IMR-90 (cell line): ENCODE measurements at regions not wholly inside any gene's neighbourhood (a gene's known extent, or its start where the extent isn't known, plus 50 kb on each side); places are given as distances from the start of the nearest gene placed in this dataset.

Experiments used
- ATAC-seq: fragments of 200-7000 bp; cut with Tn5 transposase; 2 replicates; pipeline ENCODE4 v1.9.1; 2020; ENCODE audit warnings: low read depth, mild to moderate bottlenecking, moderate library complexity
- BruUV-seq: library from RNA; stranded (reverse); fragments of 400-500 nt; replicated peaks from 2 replicates; lab custom pipeline; 2021; lab: Mats Ljungman, UMichigan
- CTCF ChIA-PET: fragments of 300-600 bp; formaldehyde crosslinking; extraction: SDS; loops from one replicate; lab custom pipeline; 2021; ENCODE audit warnings: antibody characterized with exemption; lab: Yijun Ruan, JAX
- POLR2A ChIA-PET: fragments of 300-600 bp; sonication (Branson Sonifier 250); formaldehyde crosslinking; loops from one replicate; lab custom pipeline; 2022; ENCODE audit warnings: antibody characterized with exemption; ENCODE audit not compliant: unreplicated experiment; lab: Charles Lee
- DNase-seq: peaks from one replicate; pipeline ENCODE4 v3.0.0; 2013
- H2AFZ ChIP-seq: replicated peaks from 2 replicates; pipeline ENCODE3; 2013; ENCODE audit warnings: low read length, mild to moderate bottlenecking; ENCODE audit not compliant: poor library complexity
- H2AK5ac ChIP-seq: 2 replicates; pipeline ENCODE4 v1.6.1; 2013; ENCODE audit warnings: low read depth, low read length, inconsistent platforms
- H2AK9ac ChIP-seq: replicated peaks from 2 replicates; pipeline ENCODE3; 2013; ENCODE audit warnings: mild to moderate bottlenecking, low read depth, low read length, moderate library complexity; ENCODE audit not compliant: poor library complexity
- H2BK120ac ChIP-seq: 2 replicates; pipeline ENCODE4 v1.6.1; 2013; ENCODE audit warnings: low read depth, low read length, inconsistent platforms
- H2BK15ac ChIP-seq: 3 replicates; pipeline ENCODE4 v1.6.1; 2013; ENCODE audit warnings: low read depth, low read length, inconsistent platforms
- H2BK20ac ChIP-seq: 2 replicates; pipeline ENCODE4 v1.6.1; 2013; ENCODE audit warnings: low read depth, mild to moderate bottlenecking, inconsistent platforms, low read length, moderate library complexity
- H2BK5ac ChIP-seq: 2 replicates; pipeline ENCODE4 v1.6.1; 2013; ENCODE audit warnings: mild to moderate bottlenecking, low read depth, low read length, inconsistent platforms; ENCODE audit not compliant: poor library complexity, severe bottlenecking
- H3K14ac ChIP-seq: replicated peaks from 2 replicates; pipeline ENCODE4 v1.6.1; 2013; ENCODE audit warnings: low read depth, low read length, inconsistent platforms
- H3K18ac ChIP-seq: 2 replicates; pipeline ENCODE4 v1.6.1; 2013; ENCODE audit warnings: low read depth, low read length, control low read depth
- H3K23ac ChIP-seq: 2 replicates; pipeline ENCODE4 v1.6.1; 2013; ENCODE audit warnings: low read depth, low read length, inconsistent platforms
- H3K27ac ChIP-seq: 2 replicates; pipeline ENCODE4 v1.5.1; 2013; ENCODE audit warnings: mild to moderate bottlenecking, control low read depth, low read length; ENCODE audit not compliant: insufficient read depth
- H3K27me3 ChIP-seq: 2 replicates; pipeline ENCODE4 v1.6.1; 2013; ENCODE audit warnings: low read length; ENCODE audit not compliant: control insufficient read depth, insufficient read depth
- H3K36me3 ChIP-seq: 2 replicates; pipeline ENCODE4 v1.6.1; 2013; ENCODE audit warnings: low read length, mixed read lengths; ENCODE audit not compliant: control insufficient read depth, insufficient read depth
- H3K4ac ChIP-seq: 2 replicates; pipeline ENCODE4 v1.6.1; 2013; ENCODE audit warnings: low read depth, low read length, inconsistent platforms
- H3K4me1 ChIP-seq: 2 replicates; pipeline ENCODE4 v1.6.1; 2013; ENCODE audit warnings: low read length, mixed read lengths; ENCODE audit not compliant: control insufficient read depth, insufficient read depth
- H3K4me2 ChIP-seq: 2 replicates; pipeline ENCODE4 v1.6.1; 2013; ENCODE audit warnings: low read depth, mild to moderate bottlenecking, control low read depth, low read length, moderate library complexity
- H3K4me3 ChIP-seq: 2 replicates; pipeline ENCODE4 v1.5.1; 2013; ENCODE audit warnings: low read depth, mild to moderate bottlenecking, control low read depth, low read length, moderate library complexity; ENCODE audit not compliant: insufficient read depth
- H3K56ac ChIP-seq: 2 replicates; pipeline ENCODE4 v1.6.1; 2013; ENCODE audit warnings: low read length, inconsistent platforms; ENCODE audit not compliant: insufficient read depth; ENCODE audit errors: extremely low read depth
- H3K79me1 ChIP-seq, 2 experiments: 2 replicates each; pipeline ENCODE4 v1.6.1; 2013; ENCODE audit warnings: low read length in 2 of 2, inconsistent platforms in 1 of 2, low read depth in 1 of 2
- H3K9ac ChIP-seq: 2 replicates; pipeline ENCODE4 v1.6.1; 2013; ENCODE audit warnings: low read depth, low read length, control low read depth
- H3K9me1 ChIP-seq: 2 replicates; pipeline ENCODE4 v1.6.1; 2013; ENCODE audit warnings: low read length, inconsistent platforms; ENCODE audit not compliant: insufficient read depth
- H3K9me3 ChIP-seq: 2 replicates; pipeline ENCODE4 v1.6.1; 2013; ENCODE audit warnings: low read length; ENCODE audit not compliant: control insufficient read depth, insufficient read depth
- H4K20me1 ChIP-seq: 2 replicates; pipeline ENCODE4 v1.6.1; 2013; ENCODE audit warnings: low read length, inconsistent platforms; ENCODE audit not compliant: insufficient read depth
- H4K5ac ChIP-seq: 2 replicates; pipeline ENCODE4 v1.6.1; 2013; ENCODE audit warnings: mild to moderate bottlenecking, low read depth, low read length, control low read depth
- H4K8ac ChIP-seq, 2 experiments: 2 replicates each; pipeline ENCODE4 v1.6.1; 2013; ENCODE audit warnings: low read depth in 2 of 2, low read length in 2 of 2, control low read depth in 1 of 2, inconsistent platforms in 1 of 2
- H4K91ac ChIP-seq: 2 replicates; pipeline ENCODE4 v1.6.1; 2013; ENCODE audit warnings: low read depth, low read length, inconsistent platforms; ENCODE audit not compliant: insufficient read depth
- BHLHE40 ChIP-seq: fragments of 150-350 bp; IDR thresholded peaks from 2 replicates; pipeline ENCODE4 v1.6.1; 2016; ENCODE audit warnings: mild to moderate bottlenecking, low read depth, low read length
- CEBPB ChIP-seq: IDR thresholded peaks from 2 replicates; pipeline ENCODE4 v1.6.1; 2012; ENCODE audit warnings: low read depth, low read length, improper control_type of control experiment
- FOS ChIP-seq: fragments of 150-350 bp; IDR thresholded peaks from 2 replicates; pipeline ENCODE4 v1.6.1; 2016; ENCODE audit warnings: low read depth, low read length
- WGBS, 2 experiments: methylation state at CpG; one replicate each; pipeline versions ENCODE4 v1.1.5 to v1.1.7; 2013; ENCODE audit warnings: missing lambda C conversion rate in 2 of 2; ENCODE audit not compliant: insufficient read length in 1 of 2; ENCODE audit errors: extremely low coverage in 2 of 2; 5-methylcytosine and 5-hydroxymethylcytosine counted together
- dilution Hi-C: fragments of 300-500 bp; cut with HindIII; formaldehyde crosslinking; loops from one replicate; pipeline ENCODE4 v1.14.3; 2018; ENCODE audit warnings: low sequenced_read_pairs; ENCODE audit not compliant: unreplicated experiment
- in situ Hi-C: fragments of 300-500 bp; cut with MboI; formaldehyde crosslinking; loops from 3 replicates; pipeline ENCODE4 v1.14.3; 2019; ENCODE audit warnings: low sequenced_read_pairs, inconsistent platforms, mixed read lengths
- intact Hi-C: fragments of 100-400 bp; cut with micrococcal nuclease; formaldehyde crosslinking; loops from 2 replicates; pipeline ENCODE4 v1.10.0; 2022
- TF ChIP-seq, protein P1 (sequence below): fragments of 150-350 bp; IDR thresholded peaks from 2 replicates; pipeline ENCODE4 v1.6.1; 2016; ENCODE audit warnings: low read depth, mild to moderate bottlenecking, low read length, moderate library complexity, borderline replicate concordance

DNA sequence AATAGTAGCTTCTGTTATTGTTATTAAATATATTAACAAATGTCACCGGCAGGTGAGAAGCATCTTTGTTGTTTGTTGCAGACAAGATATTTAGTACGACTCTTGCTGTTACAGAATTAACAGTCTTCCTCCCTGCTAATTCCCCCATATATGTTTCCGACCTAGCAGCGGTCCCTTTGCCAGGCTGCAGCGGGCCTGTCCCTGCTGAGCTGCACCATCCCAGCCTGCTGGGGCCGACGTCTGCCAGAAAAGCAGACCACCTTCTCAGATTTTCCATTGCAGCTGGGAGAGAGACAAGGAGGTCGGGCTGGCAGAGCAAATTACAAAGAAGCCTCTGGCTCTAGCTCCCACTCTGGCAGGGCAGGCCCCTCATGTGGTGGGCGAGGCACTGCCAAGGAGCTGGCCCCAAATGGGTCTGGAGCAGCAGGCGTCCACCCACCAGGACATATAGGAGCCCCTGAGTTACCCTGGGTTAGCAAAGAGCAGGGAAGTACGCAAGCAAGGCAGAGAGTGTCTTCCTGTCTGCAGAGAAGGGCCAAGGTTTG lies 142.7 kb downstream of the FOXD2 start:
- no peak overlapping the region for H3K4me2 ChIP-seq

More for the DNA sequence above, 142.7 kb downstream of the FOXD2 start:
- no peaks in the 10 kb centered on the region for H4K20me1 ChIP-seq
- dilution Hi-C loops (no loop called here), intact Hi-C loops (no loop called here), in situ Hi-C loops (no loop called here)
- no peak overlapping the region for H4K8ac ChIP-seq
- POLR2A ChIA-PET: no interaction called here
- no peaks in the 10 kb centered on the region; the same call in 1 of the 2 replicates for H3K4me1 ChIP-seq
- H2BK20ac ChIP-seq: no peak overlapping the region
- no TSS peak for BruUV-seq
- no peak overlapping the region for H3K4me3 ChIP-seq
- peaks cover 16% of the 10 kb centered on the region for H3K27me3 ChIP-seq
- CTCF ChIA-PET: interaction anchor here (1.2 to 1.9 kb wide), 2 partner anchors 11 to 14 kb away, joined by 3 to 4 read pairs; no protein-coding TSS in a partner anchor
- H2AK9ac ChIP-seq: no peak overlapping the region
- H2AFZ ChIP-seq: peak overlapping the region; percentile 23
- H3K4ac ChIP-seq: no peak overlapping the region
- H2BK15ac ChIP-seq: no peak overlapping the region
- H3K36me3 ChIP-seq: no peaks in the 10 kb centered on the region
- H3K79me1 ChIP-seq: no peaks in the 10 kb centered on the region
- TF ChIP-seq BHLHE40 (no peak), CEBPB (no peak), FOS (no peak)
- TF ChIP-seq, protein P1, sequence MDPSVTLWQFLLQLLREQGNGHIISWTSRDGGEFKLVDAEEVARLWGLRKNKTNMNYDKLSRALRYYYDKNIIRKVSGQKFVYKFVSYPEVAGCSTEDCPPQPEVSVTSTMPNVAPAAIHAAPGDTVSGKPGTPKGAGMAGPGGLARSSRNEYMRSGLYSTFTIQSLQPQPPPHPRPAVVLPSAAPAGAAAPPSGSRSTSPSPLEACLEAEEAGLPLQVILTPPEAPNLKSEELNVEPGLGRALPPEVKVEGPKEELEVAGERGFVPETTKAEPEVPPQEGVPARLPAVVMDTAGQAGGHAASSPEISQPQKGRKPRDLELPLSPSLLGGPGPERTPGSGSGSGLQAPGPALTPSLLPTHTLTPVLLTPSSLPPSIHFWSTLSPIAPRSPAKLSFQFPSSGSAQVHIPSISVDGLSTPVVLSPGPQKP: no peak
- H3K9me3 ChIP-seq: no peaks in the 10 kb centered on the region
- no peak for DNase-seq
- no peak overlapping the region for H2AK5ac ChIP-seq
- H3K23ac ChIP-seq: no peak overlapping the region
- WGBS, 2 experiments: 13% methylated on average over 1 of the region's 11 CpGs; no CpG with 5 or more reads in 1 of the 2 experiments
- no peak overlapping the region for H3K14ac ChIP-seq
- H4K5ac ChIP-seq: no peak overlapping the region
- no peak overlapping the region for H3K9ac ChIP-seq
- H3K18ac ChIP-seq: no peak overlapping the region
- H3K9me1 ChIP-seq: no peaks in the 10 kb centered on the region; the same call in 1 of the 2 replicates
- no peak for ATAC-seq
- H4K91ac ChIP-seq: no peak overlapping the region
- no peak overlapping the region for H3K27ac ChIP-seq
- H3K56ac ChIP-seq: no peak overlapping the region
- H2BK5ac ChIP-seq: no peak overlapping the region
- no peak overlapping the region for H2BK120ac ChIP-seq
